Activated T-cell treated with anti-CD3 and anti-CD28 coated beads for 1 hour (primary cell): ENCODE measurements at regions not wholly inside any gene's neighbourhood (a gene's known extent, or its start where the extent isn't known, plus 50 kb on each side); places are given as distances from the start of the nearest gene placed in this dataset.
"Not testable (repeated sequence)": the region's sequence is repeated elsewhere in the genome, so short reads cannot be mapped to it uniquely, and the experiment has no call there.

Experiments
- DNase-seq: peaks from one replicate; pipeline ENCODE4 v3.0.0-alpha.2; 2020; ENCODE audit warnings: low read depth

- DNase-seq = no peak
Measured at GRCh38 chr1:90864681-90865080, 147.6 kb upstream of the BARHL2 start.

- no peak for DNase-seq
Measured at GRCh38 chr1:90862782-90863181, 145.7 kb upstream of the BARHL2 start.

- not testable (repeated sequence) for DNase-seq
Measured at GRCh38 chr1:90861421-90861820, 144.3 kb upstream of the BARHL2 start.

GRCh38 chr1:90856463-90857007 lies 139.4 kb upstream of the BARHL2 start:
- no peak for DNase-seq

GRCh38 chr1:90854397-90854924 lies 137.4 kb upstream of the BARHL2 start:
- DNase-seq = no peak

GRCh38 chr1:90851711-90852050 lies 134.6 kb upstream of the BARHL2 start:
- no peak for DNase-seq

- peak; percentile 61 for DNase-seq
Measured at GRCh38 chr1:90850898-90851710, 134.0 kb upstream of the BARHL2 start.

- DNase-seq = no peak
Measured at GRCh38 chr1:90850181-90850897, 133.2 kb upstream of the BARHL2 start.

- no peak for DNase-seq
Measured at GRCh38 chr1:90841473-90841872, 124.4 kb upstream of the BARHL2 start.

- no peak for DNase-seq
Measured at GRCh38 chr1:90840352-90840751, 123.2 kb upstream of the BARHL2 start.

- no peak for DNase-seq
Measured at GRCh38 chr1:90839323-90839722, 122.2 kb upstream of the BARHL2 start.

GRCh38 chr1:90838720-90839119 lies 121.6 kb upstream of the BARHL2 start:
- no peak for DNase-seq

- DNase-seq = no peak
Measured at GRCh38 chr1:90837420-90837819, 120.3 kb upstream of the BARHL2 start.

- no peak for DNase-seq
Measured at GRCh38 chr1:90836345-90836679, 119.2 kb upstream of the BARHL2 start.

GRCh38 chr1:90835661-90836344 lies 118.7 kb upstream of the BARHL2 start:
- no peak for DNase-seq

- DNase-seq = no peak
Measured at GRCh38 chr1:90834886-90835660, 118.0 kb upstream of the BARHL2 start.

- DNase-seq = no peak
Measured at GRCh38 chr1:90834354-90834885, 117.3 kb upstream of the BARHL2 start.

GRCh38 chr1:90833466-90834110 lies 116.5 kb upstream of the BARHL2 start:
- DNase-seq = no peak

- no peak for DNase-seq
Measured at GRCh38 chr1:90831910-90832309, 114.8 kb upstream of the BARHL2 start.

- no peak for DNase-seq
Measured at GRCh38 chr1:90826834-90827233, 109.7 kb upstream of the BARHL2 start.

- no peak for DNase-seq
Measured at GRCh38 chr1:90826024-90826423, 108.9 kb upstream of the BARHL2 start.
